A673 (cell line): ENCODE measurements at regions not wholly inside any gene's neighbourhood (a gene's known extent, or its start where the extent isn't known, plus 50 kb on each side); places are given as distances from the start of the nearest gene placed in this dataset.
A peak's percentile ranks its signal among the peaks of the same experiment; 100 is the strongest.

Experiments
- BruUV-seq: library from RNA; stranded (reverse); fragments of 400-500 nt; replicated peaks from 2 replicates; lab custom pipeline; 2021; lab: Mats Ljungman, UMichigan
- CTCF ChIA-PET: fragments of 300-600 bp; sonication (Branson Sonifier 250); formaldehyde crosslinking; loops from one replicate; lab custom pipeline; 2022; ENCODE audit warnings: antibody characterized with exemption; lab: Charles Lee
- POLR2A ChIA-PET: fragments of 300-600 bp; sonication (Branson Sonifier 250); formaldehyde crosslinking; loops from one replicate; lab custom pipeline; 2022; ENCODE audit warnings: antibody characterized with exemption; ENCODE audit not compliant: low non-redundant PET; lab: Charles Lee
- DNase-seq: peaks from one replicate; pipeline ENCODE4 v3.0.0-alpha.2; 2015; ENCODE audit warnings: low spot score
- H3K27ac ChIP-seq: fragments of 200-600 bp; sonication (generic); 2 replicates; pipeline ENCODE4 v1.5.1; 2016; ENCODE audit warnings: mixed run types, low read depth, mild to moderate bottlenecking, mixed read lengths, antibody characterized with exemption, low read length; ENCODE audit not compliant: poor library complexity, severe bottlenecking
- H3K27me3 ChIP-seq: fragments of 200-600 bp; sonication (generic); replicated peaks from 2 replicates; pipeline ENCODE4 v1.6.1; 2017; ENCODE audit warnings: mixed run types, low read depth, mild to moderate bottlenecking, mixed read lengths, antibody characterized with exemption, low read length; ENCODE audit not compliant: insufficient read depth, poor library complexity
- H3K36me3 ChIP-seq: fragments of 200-600 bp; sonication (generic); 2 replicates; pipeline ENCODE4 v1.6.1; 2016; ENCODE audit warnings: mixed run types, mild to moderate bottlenecking, mixed read lengths, antibody characterized with exemption, low read length; ENCODE audit not compliant: insufficient read depth, poor library complexity, severe bottlenecking
- H3K4me1 ChIP-seq: fragments of 200-600 bp; sonication (generic); 2 replicates; pipeline ENCODE4 v1.6.1; 2017; ENCODE audit warnings: mixed run types, mild to moderate bottlenecking, mixed read lengths, antibody characterized with exemption, low read length; ENCODE audit not compliant: insufficient read depth, poor library complexity, severe bottlenecking
- H3K4me3 ChIP-seq: fragments of 200-600 bp; sonication (generic); 2 replicates; pipeline ENCODE4 v1.5.1; 2016; ENCODE audit warnings: low read depth, mixed run types, mild to moderate bottlenecking, mixed read lengths, low read length; ENCODE audit not compliant: poor library complexity, severe bottlenecking
- H3K9me3 ChIP-seq: fragments of 200-600 bp; sonication (generic); 2 replicates; pipeline ENCODE4 v1.6.1; 2016; ENCODE audit warnings: mixed run types, low read depth, mild to moderate bottlenecking, mixed read lengths, antibody characterized with exemption, low read length; ENCODE audit not compliant: poor library complexity, severe bottlenecking
- CTCF ChIP-seq: fragments of 300-800, 200-600 bp; sonication (generic); conservative IDR thresholded peaks from 2 replicates; pipeline ENCODE4 v1.5.1; 2017; ENCODE audit warnings: low read depth, mild to moderate bottlenecking, antibody characterized with exemption, low read length, moderate library complexity, mixed read lengths
- EZH2 ChIP-seq: fragments of 200-600 bp; sonication (generic); IDR thresholded peaks from 2 replicates; pipeline ENCODE4 v1.6.1; 2017; ENCODE audit warnings: borderline replicate concordance, low read depth, mild to moderate bottlenecking, mixed read lengths, antibody characterized with exemption, low read length; ENCODE audit not compliant: poor library complexity, severe bottlenecking
- intact Hi-C: fragments of 100-400 bp; cut with micrococcal nuclease; formaldehyde crosslinking; loops from one replicate; pipeline ENCODE4 v1.10.0; 2022; ENCODE audit not compliant: unreplicated experiment

- Histone ChIP-seq H3K4me1 (no peaks in the 10 kb centered on the region), H3K36me3 (no peaks in the 10 kb centered on the region), H3K4me3 (no peak overlapping the region), H3K27ac (no peak overlapping the region), H3K27me3 (no peaks in the 10 kb centered on the region), H3K9me3 (no peaks in the 10 kb centered on the region)
- ChIA-PET POLR2A (no interaction called here), CTCF (no interaction called here)
- TF ChIP-seq CTCF (no peak), EZH2 (no peak)
- intact Hi-C loops, result no loop called here
- peak; percentile 39 for DNase-seq
- no TSS peak for BruUV-seq
Measured at GRCh38 chr2:228446734-228447133, 265.2 kb upstream of the SPHKAP start.

- ChIA-PET CTCF (no interaction called here), POLR2A (no interaction called here)
- H3K9me3 ChIP-seq, result no peaks in the 10 kb centered on the region
- no peaks in the 10 kb centered on the region for H3K4me1 ChIP-seq
- no peak overlapping the region for H3K4me3 ChIP-seq
- no TSS peak for BruUV-seq
- TF ChIP-seq CTCF (no peak), EZH2 (no peak)
- no peaks in the 10 kb centered on the region for H3K27me3 ChIP-seq
- intact Hi-C loops, result no loop called here
- H3K36me3 ChIP-seq, result no peaks in the 10 kb centered on the region
- no peak for DNase-seq
- H3K27ac ChIP-seq, result no peak overlapping the region
Measured at GRCh38 chr2:228444161-228444560, 262.7 kb upstream of the SPHKAP start.

- Histone ChIP-seq H3K36me3 (no peaks in the 10 kb centered on the region), H3K27ac (no peak overlapping the region), H3K27me3 (no peaks in the 10 kb centered on the region), H3K4me3 (no peak overlapping the region), H3K4me1 (no peaks in the 10 kb centered on the region), H3K9me3 (no peaks in the 10 kb centered on the region)
- CTCF ChIA-PET, result no interaction called here
- DNase-seq, result no peak
- no TSS peak for BruUV-seq
- TF ChIP-seq CTCF, result no peak
- TF ChIP-seq EZH2, result no peak
- POLR2A ChIA-PET, result no interaction called here
- intact Hi-C loops, result no loop called here
Measured at GRCh38 chr2:228433721-228434120, 252.2 kb upstream of the SPHKAP start.
